ENCODE measurements at regions not wholly inside any gene's neighbourhood (a gene's known extent, or its start where the extent isn't known, plus 50 kb on each side); places are given as distances from the start of the nearest gene placed in this dataset.

- TF ChIP-seq MAFK (IDR thresholded peaks at IDR 0.05; ENCODE audit: low read depth, low read length) (no peak), YY1 (IDR thresholded peaks at IDR 0.05; ENCODE audit: low read depth, low read length) (no peak), KDM4A (IDR thresholded peaks at IDR 0.05; ENCODE audit: low read depth, low read length, severe bottlenecking) (no peak), JUND (IDR thresholded peaks at IDR 0.05; ENCODE audit: low read length) (no peak)
- TF ChIP-seq, protein P1, sequence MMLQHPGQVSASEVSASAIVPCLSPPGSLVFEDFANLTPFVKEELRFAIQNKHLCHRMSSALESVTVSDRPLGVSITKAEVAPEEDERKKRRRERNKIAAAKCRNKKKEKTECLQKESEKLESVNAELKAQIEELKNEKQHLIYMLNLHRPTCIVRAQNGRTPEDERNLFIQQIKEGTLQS (IDR thresholded peaks at IDR 0.05; ENCODE audit: insufficient read depth, low read depth, low read length), result no peak
Measured at GRCh38 chr5:3000631-3001030, 249.2 kb upstream of the IRX2 start (continued).
